RWPE2 (cell line): ENCODE measurements at regions not wholly inside any gene's neighbourhood (a gene's known extent, or its start where the extent isn't known, plus 50 kb on each side); places are given as distances from the start of the nearest gene placed in this dataset.

Source experiments
- ATAC-seq: fragments of 200-7000 bp; cut with Tn5 transposase; 3 replicates; pipeline ENCODE4 v1.9.1; 2021; ENCODE audit warnings: low read depth
- DNase-seq: peaks from one replicate; pipeline ENCODE4 v3.0.0-alpha.2; 2020; ENCODE audit warnings: low spot score
- H3K27ac ChIP-seq: fragments of 450-650 bp; 2 replicates; pipeline ENCODE4 v1.5.1; 2017; ENCODE audit warnings: mild to moderate bottlenecking; ENCODE audit not compliant: poor library complexity, severe bottlenecking
- H3K27me3 ChIP-seq: fragments of 250-450 bp; sonication (Bioruptor Pico); 2 replicates; pipeline ENCODE4 v1.5.1; 2021; ENCODE audit warnings: mild to moderate bottlenecking, moderate library complexity; ENCODE audit not compliant: insufficient read depth, poor library complexity, severe bottlenecking
- H3K36me3 ChIP-seq: fragments of 250-450 bp; sonication (Bioruptor Pico); 2 replicates; pipeline ENCODE4 v1.5.1; 2020; ENCODE audit warnings: low read depth, mild to moderate bottlenecking, moderate library complexity
- H3K4me1 ChIP-seq: fragments of 250-450 bp; sonication (Bioruptor Pico); 2 replicates; pipeline ENCODE4 v1.5.1; 2021; ENCODE audit warnings: mild to moderate bottlenecking, moderate library complexity; ENCODE audit not compliant: insufficient read depth, poor library complexity, severe bottlenecking
- H3K4me3 ChIP-seq: fragments of 250-450 bp; sonication (Bioruptor Pico); 2 replicates; pipeline ENCODE4 v1.5.1; 2021; ENCODE audit warnings: mild to moderate bottlenecking, moderate library complexity; ENCODE audit not compliant: severe bottlenecking
- H3K9me3 ChIP-seq: fragments of 250-450 bp; sonication (Bioruptor Pico); 2 replicates; pipeline ENCODE4 v1.5.1; 2021; ENCODE audit warnings: mild to moderate bottlenecking, moderate library complexity; ENCODE audit not compliant: severe bottlenecking
- TF ChIP-seq, protein P1 (sequence below): fragments of 450-650 bp; IDR thresholded peaks from one replicate; pipeline ENCODE4 v1.5.1; 2017; ENCODE audit warnings: mild to moderate bottlenecking, moderate library complexity; ENCODE audit not compliant: poor library complexity, severe bottlenecking

DNA sequence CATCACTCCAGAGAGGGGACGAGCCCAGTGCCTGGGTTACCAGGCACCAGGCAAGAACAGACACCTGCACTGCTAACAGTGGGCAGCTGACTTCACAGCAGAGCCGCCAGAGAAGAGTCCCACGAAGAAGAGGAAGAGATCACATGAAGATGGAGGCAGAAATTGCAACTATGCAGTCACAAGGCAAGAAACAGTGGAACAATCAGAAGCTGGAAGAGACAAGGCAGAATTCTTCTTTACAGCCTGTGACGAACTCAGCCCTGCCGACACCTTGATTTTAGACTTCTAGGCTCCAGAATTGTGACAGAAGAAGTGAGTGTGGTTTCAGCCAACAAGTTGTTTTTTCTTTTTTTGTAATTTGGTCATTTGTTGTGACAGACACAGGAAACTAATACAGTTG is 59.2 kb downstream of the IL12A start:
- TF ChIP-seq, protein P1, sequence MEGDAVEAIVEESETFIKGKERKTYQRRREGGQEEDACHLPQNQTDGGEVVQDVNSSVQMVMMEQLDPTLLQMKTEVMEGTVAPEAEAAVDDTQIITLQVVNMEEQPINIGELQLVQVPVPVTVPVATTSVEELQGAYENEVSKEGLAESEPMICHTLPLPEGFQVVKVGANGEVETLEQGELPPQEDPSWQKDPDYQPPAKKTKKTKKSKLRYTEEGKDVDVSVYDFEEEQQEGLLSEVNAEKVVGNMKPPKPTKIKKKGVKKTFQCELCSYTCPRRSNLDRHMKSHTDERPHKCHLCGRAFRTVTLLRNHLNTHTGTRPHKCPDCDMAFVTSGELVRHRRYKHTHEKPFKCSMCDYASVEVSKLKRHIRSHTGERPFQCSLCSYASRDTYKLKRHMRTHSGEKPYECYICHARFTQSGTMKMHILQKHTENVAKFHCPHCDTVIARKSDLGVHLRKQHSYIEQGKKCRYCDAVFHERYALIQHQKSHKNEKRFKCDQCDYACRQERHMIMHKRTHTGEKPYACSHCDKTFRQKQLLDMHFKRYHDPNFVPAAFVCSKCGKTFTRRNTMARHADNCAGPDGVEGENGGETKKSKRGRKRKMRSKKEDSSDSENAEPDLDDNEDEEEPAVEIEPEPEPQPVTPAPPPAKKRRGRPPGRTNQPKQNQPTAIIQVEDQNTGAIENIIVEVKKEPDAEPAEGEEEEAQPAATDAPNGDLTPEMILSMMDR, result no peak
- DNase-seq (no peak), ATAC-seq (no peak)
- H3K4me1 ChIP-seq, result no peaks in the 10 kb centered on the region
- no peaks in the 10 kb centered on the region for H3K27me3 ChIP-seq
- no peaks in the 10 kb centered on the region for H3K36me3 ChIP-seq
- no peak overlapping the region for H3K4me3 ChIP-seq
- H3K27ac ChIP-seq, result no peak overlapping the region
- H3K9me3 ChIP-seq, result no peaks in the 10 kb centered on the region

DNA sequence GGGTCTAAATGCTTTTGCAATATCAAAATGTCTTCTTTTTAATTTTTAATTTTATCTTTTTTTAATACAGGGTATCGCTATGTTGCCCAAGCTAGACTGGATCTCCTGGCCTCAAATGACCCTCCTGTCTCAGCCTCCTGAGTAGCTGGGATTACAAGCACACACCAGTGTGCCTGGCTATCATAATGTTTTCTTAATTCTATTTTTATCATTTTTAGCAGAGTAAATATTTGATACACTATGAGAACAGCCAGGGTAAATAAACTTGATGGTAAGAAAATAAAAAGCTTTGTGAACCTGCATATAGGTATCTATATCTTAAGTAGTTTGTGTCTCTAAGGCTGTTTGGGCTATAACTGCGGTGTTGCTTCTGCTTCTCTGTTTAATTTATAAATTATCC is 60.4 kb downstream of the IL12A start:
- Histone ChIP-seq H3K9me3 (no peaks in the 10 kb centered on the region), H3K4me1 (no peaks in the 10 kb centered on the region), H3K27me3 (no peaks in the 10 kb centered on the region), H3K36me3 (no peaks in the 10 kb centered on the region), H3K27ac (no peak overlapping the region), H3K4me3 (no peak overlapping the region)
- ATAC-seq, result no peak
- TF ChIP-seq, protein P1, result no peak
- DNase-seq, result no peak

DNA sequence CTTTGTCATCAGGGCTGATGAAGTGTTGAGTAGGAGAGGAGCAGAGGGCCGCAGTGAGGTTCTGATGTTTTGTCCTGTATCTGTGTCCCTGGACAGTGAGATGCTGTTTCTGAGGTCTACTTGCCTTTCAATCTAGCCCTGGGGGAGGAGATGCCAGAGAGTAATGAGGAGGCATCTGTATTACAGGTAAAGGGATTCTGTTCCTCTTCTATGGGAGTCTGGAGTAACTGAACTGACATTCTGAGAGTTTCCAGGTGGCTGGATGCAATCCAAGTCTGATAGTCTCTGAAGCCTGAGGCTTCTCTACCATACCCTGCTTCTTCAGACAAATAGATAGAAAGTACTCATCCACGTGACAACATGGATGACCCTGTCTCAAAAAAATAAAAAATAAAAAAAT is 60.9 kb downstream of the IL12A start:
- Histone ChIP-seq H3K36me3 (no peaks in the 10 kb centered on the region), H3K4me1 (no peaks in the 10 kb centered on the region), H3K9me3 (no peaks in the 10 kb centered on the region), H3K27ac (no peak overlapping the region), H3K27me3 (no peaks in the 10 kb centered on the region), H3K4me3 (no peak overlapping the region)
- no peak for DNase-seq
- ATAC-seq, result no peak
- TF ChIP-seq, protein P1, result no peak

DNA sequence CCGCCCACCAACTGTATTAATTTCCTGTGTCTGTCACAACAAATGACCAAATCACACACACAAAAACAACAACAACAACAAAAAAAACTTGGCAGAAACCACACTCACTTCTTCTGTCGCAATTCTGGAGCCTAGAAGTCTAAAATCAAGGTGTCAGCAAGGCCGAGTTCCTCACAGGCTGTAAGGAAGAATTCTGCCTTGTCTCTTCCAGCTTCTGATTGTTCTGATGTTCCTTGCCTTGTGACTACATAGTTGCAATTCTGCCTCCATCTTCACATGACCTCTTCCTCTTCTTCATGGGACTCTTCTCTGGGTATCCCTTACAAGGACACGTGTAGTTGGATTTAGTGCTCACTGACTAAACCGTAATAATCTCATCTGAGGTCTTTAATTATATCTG is 61.4 kb downstream of the IL12A start:
- no peak for ATAC-seq

DNA sequence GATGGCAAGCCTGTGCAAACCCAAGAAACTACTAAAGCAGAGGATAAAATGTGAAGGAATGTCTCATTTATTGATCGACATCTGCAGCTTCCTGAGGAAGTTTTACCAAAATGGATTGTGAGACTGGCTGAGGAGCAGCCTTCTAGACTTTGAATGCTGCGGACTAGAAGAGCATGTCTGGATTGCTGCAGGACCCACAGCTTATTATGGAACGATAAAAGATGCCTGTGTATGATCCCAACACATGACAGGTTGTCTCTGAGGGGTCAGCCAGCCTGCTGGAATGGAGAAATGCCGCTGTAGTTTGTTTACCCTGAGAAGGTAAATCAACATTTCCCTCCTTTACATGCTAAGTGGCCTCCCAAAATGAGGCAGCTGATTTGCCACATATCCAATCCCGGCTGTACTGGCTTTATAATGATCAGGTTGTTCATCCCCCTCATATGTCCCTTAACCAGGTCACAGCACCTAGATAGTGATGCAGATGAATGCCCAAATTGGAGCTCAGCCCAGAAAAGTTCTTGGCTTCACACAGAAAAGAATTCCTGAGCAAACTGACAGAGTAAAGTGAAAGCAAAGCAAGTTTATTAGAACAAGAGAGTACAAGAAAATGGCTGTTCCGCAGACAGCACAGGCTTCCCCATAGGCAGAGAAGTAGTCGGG is 63.9 kb downstream of the IL12A start:
- no peaks in the 10 kb centered on the region for H3K36me3 ChIP-seq
- H3K9me3 ChIP-seq, result no peaks in the 10 kb centered on the region
- H3K4me3 ChIP-seq, result no peak overlapping the region
- no peak for ATAC-seq
- H3K4me1 ChIP-seq, result no peaks in the 10 kb centered on the region
- H3K27me3 ChIP-seq, result no peaks in the 10 kb centered on the region
- TF ChIP-seq, protein P1, result no peak
- no peak overlapping the region for H3K27ac ChIP-seq
- no peak for DNase-seq

More for the DNA sequence above, 61.4 kb downstream of the IL12A start:
- Histone ChIP-seq H3K4me1 (no peaks in the 10 kb centered on the region), H3K9me3 (no peaks in the 10 kb centered on the region), H3K4me3 (no peak overlapping the region), H3K27ac (no peak overlapping the region), H3K27me3 (no peaks in the 10 kb centered on the region), H3K36me3 (no peaks in the 10 kb centered on the region)
- no peak for DNase-seq
- TF ChIP-seq, protein P1, result no peak
